Peyer's patch (tissue), 4 donors: ENCODE measurements at regions not wholly inside any gene's neighbourhood (a gene's known extent, or its start where the extent isn't known, plus 50 kb on each side); places are given as distances from the start of the nearest gene placed in this dataset.
A peak's percentile ranks its signal among the peaks of the same experiment; 100 is the strongest.

ENCODE experiments used
- POLR2A ChIP-seq, 2 donors: fragments of 450-650 bp; IDR thresholded peaks; one replicate each; pipeline ENCODE4 v1.5.1; 2017; ENCODE audit warnings: antibody characterized with exemption in 2 of 2, mild to moderate bottlenecking in 2 of 2, moderate library complexity in 2 of 2
- TF ChIP-seq, protein P1 (sequence below), 6 experiments: fragments of 450-650 bp in 4 of 6; fragments of 200-600 bp in 2 of 6; sonication (generic) in 1 of 6; IDR thresholded peaks; one replicate each; pipeline ENCODE4 v1.5.1; 2017 to 2019; ENCODE audit warnings: antibody characterized with exemption in 6 of 6, mild to moderate bottlenecking in 3 of 6, moderate library complexity in 1 of 6

DNA sequence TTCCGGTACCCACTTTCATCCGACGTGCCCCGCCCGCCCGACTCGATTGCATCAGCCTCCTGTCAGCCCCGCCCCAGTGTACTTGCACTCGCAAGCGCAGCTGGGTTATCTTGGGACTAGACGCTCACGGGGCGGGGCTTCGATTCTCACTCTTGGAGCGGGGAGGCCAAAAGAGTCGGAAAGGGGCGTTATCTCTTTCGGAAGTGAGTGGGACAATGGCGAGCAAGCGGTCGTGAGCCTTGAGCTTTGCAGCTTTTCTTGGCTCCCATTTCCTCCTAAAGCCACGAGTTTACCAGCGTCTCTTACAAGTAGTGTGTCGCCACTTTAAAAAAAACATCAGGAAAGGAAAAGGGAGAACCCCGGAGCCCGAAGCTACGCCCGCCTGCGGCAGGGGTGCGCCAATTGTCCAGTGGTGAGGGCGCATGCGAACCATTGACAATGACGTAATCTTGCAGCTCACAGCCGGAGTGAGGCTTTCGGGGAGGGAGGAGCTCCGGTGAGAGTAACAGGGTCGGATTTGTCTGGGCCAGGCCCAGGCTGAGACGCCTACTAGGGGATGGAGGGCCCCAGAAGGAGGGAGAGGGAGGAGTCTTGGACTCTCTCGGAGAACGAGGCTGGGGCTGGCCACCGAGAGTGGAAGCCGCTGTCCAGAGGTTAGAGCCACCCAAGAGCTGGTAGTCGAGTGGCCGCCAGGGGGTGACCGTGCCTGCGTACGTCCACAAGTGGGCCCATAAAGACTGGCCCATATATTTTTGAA is 109.5 kb downstream of the GNL3L start:
- TF ChIP-seq, protein P1, sequence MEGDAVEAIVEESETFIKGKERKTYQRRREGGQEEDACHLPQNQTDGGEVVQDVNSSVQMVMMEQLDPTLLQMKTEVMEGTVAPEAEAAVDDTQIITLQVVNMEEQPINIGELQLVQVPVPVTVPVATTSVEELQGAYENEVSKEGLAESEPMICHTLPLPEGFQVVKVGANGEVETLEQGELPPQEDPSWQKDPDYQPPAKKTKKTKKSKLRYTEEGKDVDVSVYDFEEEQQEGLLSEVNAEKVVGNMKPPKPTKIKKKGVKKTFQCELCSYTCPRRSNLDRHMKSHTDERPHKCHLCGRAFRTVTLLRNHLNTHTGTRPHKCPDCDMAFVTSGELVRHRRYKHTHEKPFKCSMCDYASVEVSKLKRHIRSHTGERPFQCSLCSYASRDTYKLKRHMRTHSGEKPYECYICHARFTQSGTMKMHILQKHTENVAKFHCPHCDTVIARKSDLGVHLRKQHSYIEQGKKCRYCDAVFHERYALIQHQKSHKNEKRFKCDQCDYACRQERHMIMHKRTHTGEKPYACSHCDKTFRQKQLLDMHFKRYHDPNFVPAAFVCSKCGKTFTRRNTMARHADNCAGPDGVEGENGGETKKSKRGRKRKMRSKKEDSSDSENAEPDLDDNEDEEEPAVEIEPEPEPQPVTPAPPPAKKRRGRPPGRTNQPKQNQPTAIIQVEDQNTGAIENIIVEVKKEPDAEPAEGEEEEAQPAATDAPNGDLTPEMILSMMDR (IDR thresholded peaks at IDR 0.05): peak; percentile 14 to 71 (median 54)
- TF ChIP-seq POLR2A (IDR thresholded peaks at IDR 0.05): peak; percentile 32 to 34
